Mesenchymal stem cell (in vitro differentiated cells and primary cell): ENCODE measurements at regions not wholly inside any gene's neighbourhood (a gene's known extent, or its start where the extent isn't known, plus 50 kb on each side); places are given as distances from the start of the nearest gene placed in this dataset.
A peak's percentile ranks its signal among the peaks of the same experiment; 100 is the strongest.

Experiments used
- DNase-seq: peaks from one replicate; pipeline ENCODE4 v3.0.0-alpha.2; 2013
- H2AFZ ChIP-seq: one replicate; pipeline ENCODE4 v1.6.1; 2013; ENCODE audit warnings: low read depth, mild to moderate bottlenecking, control low read depth, inconsistent platforms, low read length, moderate library complexity
- H2AK5ac ChIP-seq: 2 replicates; pipeline ENCODE4 v1.6.1; 2013; ENCODE audit warnings: low read length, moderate library complexity, mild to moderate bottlenecking, inconsistent platforms; ENCODE audit not compliant: severe bottlenecking
- H2BK120ac ChIP-seq: one replicate; pipeline ENCODE4 v1.6.1; 2013; ENCODE audit warnings: low read depth, mild to moderate bottlenecking, inconsistent platforms, low read length, moderate library complexity
- H2BK12ac ChIP-seq, 2 experiments: one replicate each; pipeline ENCODE4 v1.6.1; 2013; ENCODE audit warnings: inconsistent platforms in 2 of 2, low read length in 2 of 2, mild to moderate bottlenecking in 2 of 2, moderate library complexity in 2 of 2, control low read depth in 1 of 2
- H2BK15ac ChIP-seq: one replicate; pipeline ENCODE4 v1.6.1; 2013; ENCODE audit warnings: mild to moderate bottlenecking, low read depth, inconsistent platforms; ENCODE audit not compliant: poor library complexity, severe bottlenecking
- H2BK5ac ChIP-seq: 2 replicates; pipeline ENCODE4 v1.6.1; 2013; ENCODE audit warnings: low read depth, mild to moderate bottlenecking, low read length, control low read depth, inconsistent platforms; ENCODE audit not compliant: poor library complexity, severe bottlenecking
- H3K14ac ChIP-seq, 2 experiments: one replicate each; pipeline ENCODE4 v1.6.1; 2013; ENCODE audit warnings: inconsistent platforms in 2 of 2, low read length in 2 of 2, control low read depth in 1 of 2, mild to moderate bottlenecking in 1 of 2, moderate library complexity in 1 of 2
- H3K18ac ChIP-seq, 2 experiments: one replicate each; pipeline ENCODE4 v1.6.1; 2013; ENCODE audit warnings: inconsistent platforms in 2 of 2, low read length in 2 of 2, control low read depth in 1 of 2, low read depth in 1 of 2, mild to moderate bottlenecking in 1 of 2
- H3K23ac ChIP-seq, 2 experiments: one replicate each; pipeline ENCODE4 v1.6.1; 2013; ENCODE audit warnings: inconsistent platforms in 2 of 2, low read length in 2 of 2, mild to moderate bottlenecking in 2 of 2, moderate library complexity in 2 of 2, control low read depth in 1 of 2
- H3K27ac ChIP-seq: 2 replicates; pipeline ENCODE4 v1.5.1; 2013; ENCODE audit warnings: mild to moderate bottlenecking, moderate library complexity, low read length, control low read depth, inconsistent platforms; ENCODE audit not compliant: poor library complexity, severe bottlenecking
- H3K27me3 ChIP-seq, 2 experiments: 2 replicates each; pipeline versions ENCODE4 v1.6.1 to v1.7.0; 2013; ENCODE audit warnings: low read length in 2 of 2, mild to moderate bottlenecking in 2 of 2, moderate library complexity in 2 of 2, control low read depth in 1 of 2, inconsistent platforms in 1 of 2; ENCODE audit not compliant: control insufficient read depth in 1 of 2, insufficient read depth in 1 of 2
- H3K36me3 ChIP-seq, 2 experiments: 2 replicates each; pipeline versions ENCODE4 v1.6.1 to v1.7.0; 2013; ENCODE audit warnings: low read length in 2 of 2, control low read depth in 1 of 2, inconsistent platforms in 1 of 2, low read depth in 1 of 2, mild to moderate bottlenecking in 1 of 2; ENCODE audit not compliant: insufficient read depth in 2 of 2, control insufficient read depth in 1 of 2
- H3K4ac ChIP-seq, 2 experiments: one replicate each; pipeline ENCODE4 v1.6.1; 2013; ENCODE audit warnings: inconsistent platforms in 2 of 2, low read length in 2 of 2, mild to moderate bottlenecking in 2 of 2, moderate library complexity in 2 of 2, control low read depth in 1 of 2, low read depth in 1 of 2
- H3K4me1 ChIP-seq: 2 replicates; pipeline ENCODE4 v1.6.1; 2013; ENCODE audit warnings: low read depth, low read length, control low read depth; ENCODE audit not compliant: control insufficient read depth, insufficient read depth
- H3K4me2 ChIP-seq: 2 replicates; pipeline ENCODE4 v1.6.1; 2013; ENCODE audit warnings: low read length, mild to moderate bottlenecking, inconsistent platforms; ENCODE audit not compliant: poor library complexity, severe bottlenecking
- H3K4me3 ChIP-seq, 2 experiments: 2 replicates each; pipeline versions ENCODE4 v1.5.1 to v1.7.0; 2013; ENCODE audit warnings: low read length in 2 of 2, mild to moderate bottlenecking in 2 of 2, control low read depth in 1 of 2, low read depth in 1 of 2; ENCODE audit not compliant: insufficient read depth in 1 of 2
- H3K79me1 ChIP-seq: replicated peaks from 2 replicates; pipeline ENCODE4 v1.6.1; 2013; ENCODE audit warnings: mild to moderate bottlenecking, control low read depth, low read length, inconsistent platforms; ENCODE audit not compliant: poor library complexity, severe bottlenecking
- H3K9ac ChIP-seq: 2 replicates; pipeline ENCODE4 v1.7.0; 2013; ENCODE audit warnings: mild to moderate bottlenecking, low read length, moderate library complexity
- H3K9me3 ChIP-seq: 2 replicates; pipeline ENCODE4 v1.7.0; 2013; ENCODE audit warnings: mild to moderate bottlenecking, low read length; ENCODE audit not compliant: control insufficient read depth
- H4K8ac ChIP-seq: one replicate; pipeline ENCODE4 v1.6.1; 2013; ENCODE audit warnings: inconsistent platforms, mild to moderate bottlenecking, low read length, moderate library complexity
- H4K91ac ChIP-seq: one replicate; pipeline ENCODE4 v1.6.1; 2013; ENCODE audit warnings: mild to moderate bottlenecking, low read length, inconsistent platforms
- WGBS: methylation state at CpG from one replicate; pipeline ENCODE4 v1.1.7; 2013; ENCODE audit warnings: mixed read lengths; 5-methylcytosine and 5-hydroxymethylcytosine counted together

DNA sequence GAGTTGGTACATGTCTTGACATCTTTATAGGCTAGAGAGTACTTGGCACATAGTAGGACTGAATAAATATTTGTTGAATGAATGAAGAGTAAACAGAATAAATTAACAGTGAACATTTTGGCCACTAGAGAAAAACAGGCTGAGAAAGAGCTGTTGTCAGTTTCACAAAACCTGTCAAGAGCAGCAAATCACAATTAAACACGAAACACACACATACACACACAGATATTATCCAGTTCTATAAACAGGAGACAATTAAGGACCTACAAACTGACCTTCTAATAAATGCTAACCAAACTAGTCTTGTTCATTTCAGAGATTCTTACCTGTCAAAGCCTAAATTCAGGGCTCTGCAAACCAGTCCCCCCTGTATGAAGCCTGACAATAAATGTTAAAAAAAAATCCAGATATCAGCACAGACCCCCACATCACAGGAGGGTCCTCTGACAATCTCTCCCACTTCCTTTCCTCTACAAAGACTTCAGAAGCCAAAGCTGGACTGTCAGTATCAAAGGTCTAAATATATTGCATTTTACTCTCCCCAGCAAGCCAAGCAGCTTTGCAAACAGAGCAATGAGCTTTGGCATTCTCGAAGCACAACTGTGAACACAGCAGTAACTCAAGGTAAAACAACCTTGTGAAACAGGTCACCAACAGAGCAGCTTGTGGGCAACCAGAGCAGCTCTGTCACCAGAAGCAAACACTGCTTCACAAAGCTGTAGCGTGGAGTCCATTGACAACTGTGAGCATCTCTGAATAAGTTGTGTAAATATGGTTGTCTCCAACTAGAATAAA lies 229.9 kb downstream of the TBXT start:
- Histone ChIP-seq H2AK5ac (no peak overlapping the region), H3K9ac (no peak overlapping the region), H3K36me3 (no peaks in the 10 kb centered on the region), H2BK12ac (no peak overlapping the region), H3K9me3 (no peaks in the 10 kb centered on the region), H3K79me1 (no peaks in the 10 kb centered on the region), H3K14ac (no peak overlapping the region), H2AFZ (no peak overlapping the region), H3K23ac (no peak overlapping the region), H3K27ac (no peak overlapping the region), H3K4ac (no peak overlapping the region), H3K4me2 (no peak overlapping the region), H2BK5ac (no peak overlapping the region), H3K4me3 (no peak overlapping the region), H3K18ac (no peak overlapping the region), H2BK120ac (no peak overlapping the region), H4K8ac (no peak overlapping the region), H2BK15ac (no peak overlapping the region), H4K91ac (no peak overlapping the region), H3K27me3 (peaks cover 0 to 2% of the 10 kb centered on the region in 2 experiments), H3K4me1 (no peaks in the 10 kb centered on the region)
- no peak for DNase-seq
- 58% methylated on average over 2 of the region's 3 CpGs for WGBS

DNA sequence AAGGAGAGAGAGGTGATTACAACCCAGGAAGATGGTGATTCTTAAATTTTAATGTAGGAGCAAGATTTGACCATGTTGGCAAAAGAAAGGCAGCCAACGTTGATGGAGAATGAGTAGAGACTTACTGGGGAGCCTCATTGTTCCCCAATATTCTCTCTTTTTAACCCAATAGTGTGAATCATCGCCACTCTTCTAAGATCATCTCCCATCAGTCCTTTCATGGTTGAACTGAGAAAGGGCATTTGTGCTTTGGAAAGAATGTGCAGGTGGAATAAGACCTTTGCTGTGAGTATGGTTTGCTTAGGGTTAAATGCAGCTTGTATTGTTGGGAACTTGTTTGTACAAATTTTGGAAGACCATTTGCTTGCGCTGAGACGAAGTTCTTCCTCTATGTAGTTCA lies 231.0 kb downstream of the TBXT start:
- H2BK5ac ChIP-seq = no peak overlapping the region

DNA sequence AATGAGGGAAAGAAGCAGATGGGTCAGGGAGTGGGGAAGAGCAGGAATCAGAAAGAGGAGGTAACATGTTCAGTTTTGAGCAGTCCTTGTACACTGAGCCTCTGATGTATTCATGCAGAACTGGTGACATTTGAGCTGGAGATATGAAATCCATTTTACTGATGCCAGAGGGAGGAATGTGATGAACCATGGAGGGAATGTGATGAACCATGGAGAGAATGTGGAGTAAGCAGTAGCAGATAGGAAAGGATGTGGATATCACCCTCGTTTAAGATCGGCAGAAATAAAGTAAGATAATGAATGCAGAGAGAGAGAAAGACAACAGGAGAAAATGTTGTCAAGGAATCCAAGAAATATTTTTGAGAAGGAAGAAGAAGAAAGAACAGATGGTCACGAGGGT lies 231.6 kb downstream of the TBXT start:
- no peak overlapping the region for H2BK5ac ChIP-seq
- 69% methylated on average over 3 of the region's 3 CpGs for WGBS

More for the DNA sequence above, 231.0 kb downstream of the TBXT start:
- Histone ChIP-seq H2AK5ac (no peak overlapping the region), H3K23ac (no peak overlapping the region), H3K4me1 (no peaks in the 10 kb centered on the region), H3K9ac (no peak overlapping the region), H3K36me3 (no peaks in the 10 kb centered on the region), H3K4me2 (no peak overlapping the region), H3K4ac (no peak overlapping the region), H2BK15ac (no peak overlapping the region), H2AFZ (no peak overlapping the region), H2BK12ac (no peak overlapping the region), H3K4me3 (no peak overlapping the region), H3K18ac (no peak overlapping the region), H3K27ac (no peak overlapping the region), H3K9me3 (no peaks in the 10 kb centered on the region), H3K14ac (no peak overlapping the region), H4K91ac (no peak overlapping the region), H2BK120ac (no peak overlapping the region), H3K79me1 (no peaks in the 10 kb centered on the region), H4K8ac (no peak overlapping the region), H3K27me3 (peaks cover 0 to 4% of the 10 kb centered on the region in 2 experiments)
- no peak for DNase-seq
- WGBS = 84% methylated on average over 2 of the region's 4 CpGs

DNA sequence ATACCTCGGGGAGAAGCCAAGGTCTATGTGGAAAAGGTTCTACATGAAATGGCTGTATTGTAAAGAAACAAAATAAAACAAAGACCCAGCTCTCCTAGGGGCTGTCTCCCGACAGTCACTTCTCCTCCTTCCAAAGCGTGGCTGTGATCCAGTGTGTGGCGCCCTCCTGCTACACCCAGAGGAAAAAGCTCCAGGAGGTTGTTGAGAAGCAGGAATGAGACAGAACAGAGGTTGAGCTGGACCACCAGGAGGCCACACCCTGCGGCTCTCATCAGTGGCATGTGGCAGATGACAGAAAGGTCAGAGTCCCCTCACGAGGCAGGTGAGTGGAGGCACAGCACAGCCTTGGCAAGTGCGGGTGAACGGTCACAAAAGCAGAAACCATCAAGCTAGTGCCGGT lies 236.0 kb downstream of the TBXT start:
- Histone ChIP-seq H2BK5ac (no peak overlapping the region), H2BK120ac (no peak overlapping the region), H4K91ac (no peak overlapping the region), H3K9ac (no peak overlapping the region), H3K14ac (no peak overlapping the region), H3K4me2 (no peak overlapping the region), H3K23ac (peak overlapping the region in 1 of 2 experiments; percentile 9), H3K18ac (no peak overlapping the region), H3K79me1 (no peaks in the 10 kb centered on the region), H3K9me3 (no peaks in the 10 kb centered on the region), H2AFZ (no peak overlapping the region), H2BK12ac (no peak overlapping the region), H3K4me3 (no peak overlapping the region), H3K27me3 (peaks cover 0 to 4% of the 10 kb centered on the region in 2 experiments), H2AK5ac (no peak overlapping the region), H3K27ac (no peak overlapping the region), H3K4ac (no peak overlapping the region), H3K36me3 (no peaks in the 10 kb centered on the region), H3K4me1 (no peaks in the 10 kb centered on the region), H2BK15ac (no peak overlapping the region), H4K8ac (no peak overlapping the region)
- 76% methylated on average over 8 of the region's 9 CpGs for WGBS
- no peak for DNase-seq

More for the DNA sequence above, 231.6 kb downstream of the TBXT start:
- H3K4me2 ChIP-seq = no peak overlapping the region
- no peak overlapping the region for H3K4me3 ChIP-seq
- no peak overlapping the region for H2AK5ac ChIP-seq
- no peak overlapping the region for H3K9ac ChIP-seq
- no peak overlapping the region for H4K8ac ChIP-seq
- H2BK15ac ChIP-seq = no peak overlapping the region
- no peak overlapping the region for H3K14ac ChIP-seq
- no peak overlapping the region for H2BK120ac ChIP-seq
- H3K4me1 ChIP-seq = no peaks in the 10 kb centered on the region
- no peak overlapping the region for H3K4ac ChIP-seq
- no peak overlapping the region for H2AFZ ChIP-seq
- no peak overlapping the region for H3K27ac ChIP-seq
- H2BK12ac ChIP-seq = no peak overlapping the region
- H3K18ac ChIP-seq = no peak overlapping the region
- peaks cover 0 to 4% of the 10 kb centered on the region in 2 experiments for H3K27me3 ChIP-seq
- no peak overlapping the region for H4K91ac ChIP-seq
- H3K23ac ChIP-seq = no peak overlapping the region
- no peaks in the 10 kb centered on the region for H3K9me3 ChIP-seq
- H3K36me3 ChIP-seq = no peaks in the 10 kb centered on the region
- H3K79me1 ChIP-seq = no peaks in the 10 kb centered on the region
- no peak for DNase-seq
